ENCODE measurements at regions not wholly inside any gene's neighbourhood (a gene's known extent, or its start where the extent isn't known, plus 50 kb on each side); places are given as distances from the start of the nearest gene placed in this dataset.

DNA sequence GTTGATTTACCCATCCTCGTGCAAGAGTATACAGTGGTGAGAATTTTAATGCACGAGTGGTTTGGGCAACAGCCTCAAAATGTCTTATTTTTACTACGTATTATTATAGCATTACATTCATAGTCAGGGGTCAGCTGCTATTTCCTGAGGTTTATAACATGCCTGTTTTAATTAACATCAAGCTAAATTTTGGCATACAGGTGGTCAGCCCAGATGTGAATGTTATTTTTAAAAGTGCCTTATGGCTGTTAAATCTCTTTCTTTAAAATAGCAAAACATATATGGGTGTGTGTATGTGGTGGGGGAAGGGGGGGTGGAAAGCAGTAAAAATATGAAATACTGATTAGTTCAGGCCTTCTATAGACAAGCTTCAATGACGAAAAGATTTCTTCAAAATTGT, 424.5 kb upstream of the CLINT1 start:
- TF ChIP-seq, protein P1, sequence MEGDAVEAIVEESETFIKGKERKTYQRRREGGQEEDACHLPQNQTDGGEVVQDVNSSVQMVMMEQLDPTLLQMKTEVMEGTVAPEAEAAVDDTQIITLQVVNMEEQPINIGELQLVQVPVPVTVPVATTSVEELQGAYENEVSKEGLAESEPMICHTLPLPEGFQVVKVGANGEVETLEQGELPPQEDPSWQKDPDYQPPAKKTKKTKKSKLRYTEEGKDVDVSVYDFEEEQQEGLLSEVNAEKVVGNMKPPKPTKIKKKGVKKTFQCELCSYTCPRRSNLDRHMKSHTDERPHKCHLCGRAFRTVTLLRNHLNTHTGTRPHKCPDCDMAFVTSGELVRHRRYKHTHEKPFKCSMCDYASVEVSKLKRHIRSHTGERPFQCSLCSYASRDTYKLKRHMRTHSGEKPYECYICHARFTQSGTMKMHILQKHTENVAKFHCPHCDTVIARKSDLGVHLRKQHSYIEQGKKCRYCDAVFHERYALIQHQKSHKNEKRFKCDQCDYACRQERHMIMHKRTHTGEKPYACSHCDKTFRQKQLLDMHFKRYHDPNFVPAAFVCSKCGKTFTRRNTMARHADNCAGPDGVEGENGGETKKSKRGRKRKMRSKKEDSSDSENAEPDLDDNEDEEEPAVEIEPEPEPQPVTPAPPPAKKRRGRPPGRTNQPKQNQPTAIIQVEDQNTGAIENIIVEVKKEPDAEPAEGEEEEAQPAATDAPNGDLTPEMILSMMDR (IDR thresholded peaks at IDR 0.05 in 4 of 5, conservative IDR thresholded peaks at IDR 0.05 in 1 of 5), result no peak
- TF ChIP-seq POLR2A (IDR thresholded peaks at IDR 0.05), result no peak

Measured in gastrocnemius medialis (tissue), 4 donors.